ENCODE measurements at regions not wholly inside any gene's neighbourhood (a gene's known extent, or its start where the extent isn't known, plus 50 kb on each side); places are given as distances from the start of the nearest gene placed in this dataset.

GRCh38 chr4:170801771-170802170 lies 712.0 kb upstream of the AADAT start:
- ChIA-PET CTCF (no interaction called here), POLR2A (no interaction called here)
- Mint-ChIP-seq H3K27me3 (ENCODE audit: low read depth) (no peaks in the 10 kb centered on the region), H3K9me3 (no peaks in the 10 kb centered on the region), H3K4me1 (no peaks in the 10 kb centered on the region), H3K27ac (no peak overlapping the region), H3K36me3 (no peaks in the 10 kb centered on the region), H3K4me3 (no peak overlapping the region)
- no peak for TF ChIP-seq ARID4B (CRISPR knock-in tag; IDR thresholded peaks at IDR 0.05; ENCODE audit: borderline replicate concordance)
- no peak for TF ChIP-seq NFE2L1 (CRISPR knock-in tag; IDR thresholded peaks at IDR 0.05)
- no peak for TF ChIP-seq RELA (CRISPR knock-in tag; IDR thresholded peaks at IDR 0.05; ENCODE audit: borderline replicate concordance)
- TF ChIP-seq FOXK1 (CRISPR knock-in tag; IDR thresholded peaks at IDR 0.05) = no peak
- no peak for TF ChIP-seq ZNF671 (CRISPR knock-in tag; IDR thresholded peaks at IDR 0.05)
- no peak for TF ChIP-seq ZBTB43 (CRISPR knock-in tag; IDR thresholded peaks at IDR 0.05)
- no peak for TF ChIP-seq ZNF396 (CRISPR knock-in tag; IDR thresholded peaks at IDR 0.05; ENCODE audit: borderline replicate concordance)
- no peak for TF ChIP-seq FOXP1 (CRISPR knock-in tag; IDR thresholded peaks at IDR 0.05; ENCODE audit: borderline replicate concordance)
- TF ChIP-seq ATF3 (CRISPR knock-in tag; conservative IDR thresholded peaks at IDR 0.05) = no peak
- TF ChIP-seq CREM (CRISPR knock-in tag; IDR thresholded peaks at IDR 0.05) = no peak
- TF ChIP-seq ZNF263 (CRISPR knock-in tag; IDR thresholded peaks at IDR 0.05; ENCODE audit: low read depth) = no peak
- no peak for TF ChIP-seq CDX4 (CRISPR knock-in tag; IDR thresholded peaks at IDR 0.05; ENCODE audit: borderline replicate concordance)
- no peak for ATAC-seq
- DNase-seq (ENCODE audit: low spot score) = no peak

GRCh38 chr4:170794525-170794924 lies 704.8 kb upstream of the AADAT start:
- Mint-ChIP-seq H3K4me3 (no peak overlapping the region), H3K27me3 (ENCODE audit: low read depth) (no peaks in the 10 kb centered on the region), H3K36me3 (no peaks in the 10 kb centered on the region), H3K9me3 (peaks cover 15% of the 10 kb centered on the region; the same call in 1 of the 2 replicates), H3K27ac (no peak overlapping the region), H3K4me1 (no peaks in the 10 kb centered on the region)
- ChIA-PET POLR2A (no interaction called here), CTCF (no interaction called here)
- DNase-seq (ENCODE audit: low spot score) (no peak), ATAC-seq (no peak)
- no peak for TF ChIP-seq ZSCAN18 (CRISPR knock-in tag; IDR thresholded peaks at IDR 0.05)
- no peak for TF ChIP-seq FOXK1 (CRISPR knock-in tag; IDR thresholded peaks at IDR 0.05)
- no peak for TF ChIP-seq NR3C1 (CRISPR knock-in tag; conservative IDR thresholded peaks at IDR 0.05; ENCODE audit: low read depth)
- no peak for TF ChIP-seq PREB (CRISPR knock-in tag; IDR thresholded peaks at IDR 0.05; ENCODE audit: borderline replicate concordance)
- TF ChIP-seq ZNF232 (CRISPR knock-in tag; IDR thresholded peaks at IDR 0.05) = no peak
- TF ChIP-seq ERG (CRISPR knock-in tag; IDR thresholded peaks at IDR 0.05) = no peak
- TF ChIP-seq CBFB (CRISPR knock-in tag; IDR thresholded peaks at IDR 0.05; ENCODE audit: low read depth) = no peak
- TF ChIP-seq FOXJ3 (CRISPR knock-in tag; IDR thresholded peaks at IDR 0.05; ENCODE audit: borderline replicate concordance) = no peak
- TF ChIP-seq TEAD4 (CRISPR knock-in tag; IDR thresholded peaks at IDR 0.05) = no peak
- no peak for TF ChIP-seq NFE2L1 (CRISPR knock-in tag; IDR thresholded peaks at IDR 0.05)
- TF ChIP-seq SOX15 (CRISPR knock-in tag; IDR thresholded peaks at IDR 0.05) = no peak
- TF ChIP-seq NR1H2 (CRISPR knock-in tag; IDR thresholded peaks at IDR 0.05) = no peak
- no peak for TF ChIP-seq ZBTB43 (CRISPR knock-in tag; IDR thresholded peaks at IDR 0.05)
